Esophagus muscularis mucosa (tissue), 4 donors: ENCODE measurements at regions not wholly inside any gene's neighbourhood (a gene's known extent, or its start where the extent isn't known, plus 50 kb on each side); places are given as distances from the start of the nearest gene placed in this dataset.

Experiments
- DNase-seq: peaks from one replicate; pipeline ENCODE4 v3.0.0-alpha.2; 2017; ENCODE audit errors: extremely low spot score
- H3K27ac ChIP-seq, 4 donors: fragments of 200-600 bp; sonication (generic); replicated peaks in 1 of 4; 1 replicate in 3 of 4; 2 replicates in 1 of 4; pipeline ENCODE4 v1.5.1; 2016 to 2019; ENCODE audit warnings: mild to moderate bottlenecking in 1 of 4
- H3K27me3 ChIP-seq, 4 donors: fragments of 200-600 bp; sonication (generic); one replicate each; pipeline versions ENCODE4 v1.5.1 to v1.6.0; 2016 to 2019
- H3K36me3 ChIP-seq, 4 donors: fragments of 200-600 bp; sonication (generic); one replicate each; pipeline ENCODE4 v1.5.1; 2016 to 2019
- H3K4me1 ChIP-seq, 4 donors: fragments of 200-600 bp; sonication (generic); one replicate each; pipeline ENCODE4 v1.5.1; 2016 to 2019
- H3K4me3 ChIP-seq, 4 donors: fragments of 200-600 bp; sonication (generic); 1 replicate in 2 of 4; 2 replicates in 2 of 4; pipeline ENCODE4 v1.5.1; 2016 to 2019; ENCODE audit warnings: mild to moderate bottlenecking in 4 of 4, moderate library complexity in 1 of 4
- H3K9me3 ChIP-seq, 4 donors: fragments of 200-600 bp; sonication (generic); 1 replicate in 3 of 4; 2 replicates in 1 of 4; pipeline ENCODE4 v1.5.1; 2016 to 2019
- EP300 ChIP-seq: sonication (generic); formaldehyde crosslinking; IDR thresholded peaks from one replicate; pipeline ENCODE4 v1.6.1; 2017; ENCODE audit warnings: antibody characterized with exemption
- POLR2A ChIP-seq: fragments of 450-650 bp; IDR thresholded peaks from one replicate; pipeline ENCODE4 v1.6.1; 2017; ENCODE audit warnings: antibody characterized with exemption, moderate library complexity, mild to moderate bottlenecking, low read depth
- POLR2AphosphoS5 ChIP-seq, 2 donors: sonication (generic); formaldehyde crosslinking; IDR thresholded peaks; one replicate each; pipeline ENCODE4 v1.6.1; 2017; ENCODE audit warnings: antibody characterized with exemption in 2 of 2
- WGBS: methylation state at CpG from one replicate; pipeline ENCODE4 v1.1.5; 2018; 5-methylcytosine and 5-hydroxymethylcytosine counted together
- intact Hi-C: fragments of 100-400 bp; cut with DNase I; formaldehyde crosslinking; loops from one replicate; pipeline ENCODE4 v1.15.1; 2023
- TF ChIP-seq, protein P1 (sequence below), 3 experiments: fragments of 200-600 bp in 2 of 3; fragments of 450-650 bp in 1 of 3; sonication (generic) in 2 of 3; IDR thresholded peaks; one replicate each; pipeline ENCODE4 v1.5.1; 2017 to 2019; ENCODE audit warnings: antibody characterized with exemption in 3 of 3, mild to moderate bottlenecking in 2 of 3, moderate library complexity in 1 of 3

DNA sequence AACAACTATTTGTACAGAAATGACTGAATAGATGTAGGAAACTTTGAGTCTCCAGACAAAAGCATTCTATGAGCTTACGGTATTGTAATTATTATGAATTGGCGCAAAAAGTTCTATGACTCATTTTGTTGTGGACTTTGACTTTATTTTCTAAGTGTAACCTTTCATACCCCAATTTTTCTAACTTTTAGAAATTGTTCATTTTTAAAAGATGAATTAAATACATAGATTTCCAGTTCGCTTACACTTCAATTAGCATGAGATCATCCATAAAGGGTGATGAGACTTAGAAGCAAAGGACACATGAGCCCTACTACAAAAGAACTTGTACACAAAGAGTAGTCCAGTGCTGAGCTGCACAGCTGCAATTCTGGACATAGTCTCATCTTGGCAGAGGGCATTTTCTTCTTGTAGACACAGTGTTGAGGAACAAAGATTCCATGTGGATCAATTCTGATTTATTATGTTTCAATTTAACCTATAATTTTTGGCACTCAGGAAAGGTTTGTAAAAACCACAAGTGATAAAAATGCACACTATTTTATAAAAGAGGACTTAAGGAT, 431.1 kb downstream of the LRRIQ3 start:
- no peak overlapping the region for H3K27ac ChIP-seq
- no peak for TF ChIP-seq EP300
- no peak for TF ChIP-seq POLR2AphosphoS5 (IDR thresholded peaks at IDR 0.05)
- TF ChIP-seq, protein P1, sequence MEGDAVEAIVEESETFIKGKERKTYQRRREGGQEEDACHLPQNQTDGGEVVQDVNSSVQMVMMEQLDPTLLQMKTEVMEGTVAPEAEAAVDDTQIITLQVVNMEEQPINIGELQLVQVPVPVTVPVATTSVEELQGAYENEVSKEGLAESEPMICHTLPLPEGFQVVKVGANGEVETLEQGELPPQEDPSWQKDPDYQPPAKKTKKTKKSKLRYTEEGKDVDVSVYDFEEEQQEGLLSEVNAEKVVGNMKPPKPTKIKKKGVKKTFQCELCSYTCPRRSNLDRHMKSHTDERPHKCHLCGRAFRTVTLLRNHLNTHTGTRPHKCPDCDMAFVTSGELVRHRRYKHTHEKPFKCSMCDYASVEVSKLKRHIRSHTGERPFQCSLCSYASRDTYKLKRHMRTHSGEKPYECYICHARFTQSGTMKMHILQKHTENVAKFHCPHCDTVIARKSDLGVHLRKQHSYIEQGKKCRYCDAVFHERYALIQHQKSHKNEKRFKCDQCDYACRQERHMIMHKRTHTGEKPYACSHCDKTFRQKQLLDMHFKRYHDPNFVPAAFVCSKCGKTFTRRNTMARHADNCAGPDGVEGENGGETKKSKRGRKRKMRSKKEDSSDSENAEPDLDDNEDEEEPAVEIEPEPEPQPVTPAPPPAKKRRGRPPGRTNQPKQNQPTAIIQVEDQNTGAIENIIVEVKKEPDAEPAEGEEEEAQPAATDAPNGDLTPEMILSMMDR (IDR thresholded peaks at IDR 0.05) = no peak
- TF ChIP-seq POLR2A = no peak
- no peaks in the 10 kb centered on the region for H3K36me3 ChIP-seq
- H3K27me3 ChIP-seq = no peaks in the 10 kb centered on the region
- no peaks in the 10 kb centered on the region for H3K4me1 ChIP-seq
- WGBS = 81% methylated on average over 3 of the region's 3 CpGs
- no peak for DNase-seq
- H3K9me3 ChIP-seq = no peaks in the 10 kb centered on the region
- H3K4me3 ChIP-seq = no peak overlapping the region
- intact Hi-C loops = no loop called here

- Histone ChIP-seq H3K4me1 (no peaks in the 10 kb centered on the region), H3K27me3 (no peaks in the 10 kb centered on the region), H3K9me3 (no peaks in the 10 kb centered on the region), H3K36me3 (no peaks in the 10 kb centered on the region), H3K4me3 (no peak overlapping the region), H3K27ac (no peak overlapping the region)
- no peak for TF ChIP-seq POLR2A
- TF ChIP-seq POLR2AphosphoS5 (IDR thresholded peaks at IDR 0.05) = no peak
- no peak for TF ChIP-seq EP300
- TF ChIP-seq, protein P1 (IDR thresholded peaks at IDR 0.05) = no peak
- intact Hi-C loops = no loop called here
- WGBS = 70% methylated on average over 2 of the region's 2 CpGs
- no peak for DNase-seq
These were observed 432.3 kb downstream of the LRRIQ3 start for GRCh38 chr1:73765551-73766233.

GRCh38 chr1:73761559-73761958, 436.4 kb downstream of the LRRIQ3 start:
- intact Hi-C loops = no loop called here
- WGBS = 89% methylated on average over 2 of the region's 2 CpGs

GRCh38 chr1:73759011-73759410, 439.0 kb downstream of the LRRIQ3 start:
- WGBS = 58% methylated on average over 1 of the region's 1 CpG
- no peaks in the 10 kb centered on the region for H3K36me3 ChIP-seq
- H3K9me3 ChIP-seq = no peaks in the 10 kb centered on the region
- no peak for TF ChIP-seq POLR2A
- no peak for TF ChIP-seq EP300
- TF ChIP-seq, protein P1 (IDR thresholded peaks at IDR 0.05) = no peak
- no peak for TF ChIP-seq POLR2AphosphoS5 (IDR thresholded peaks at IDR 0.05)
- H3K27me3 ChIP-seq = no peaks in the 10 kb centered on the region
- no peak overlapping the region for H3K27ac ChIP-seq
- no peak overlapping the region for H3K4me3 ChIP-seq
- intact Hi-C loops = no loop called here
- DNase-seq = no peak
- H3K4me1 ChIP-seq = no peaks in the 10 kb centered on the region

More at GRCh38 chr1:73761559-73761958, 436.4 kb downstream of the LRRIQ3 start:
- no peaks in the 10 kb centered on the region for H3K27me3 ChIP-seq
- TF ChIP-seq, protein P1 (IDR thresholded peaks at IDR 0.05) = no peak
- TF ChIP-seq EP300 (no peak), POLR2A (no peak), POLR2AphosphoS5 (IDR thresholded peaks at IDR 0.05) (no peak)
- no peak overlapping the region for H3K27ac ChIP-seq
- H3K4me3 ChIP-seq = no peak overlapping the region
- no peaks in the 10 kb centered on the region for H3K9me3 ChIP-seq
- H3K4me1 ChIP-seq = no peaks in the 10 kb centered on the region
- DNase-seq = no peak
- no peaks in the 10 kb centered on the region for H3K36me3 ChIP-seq

DNA sequence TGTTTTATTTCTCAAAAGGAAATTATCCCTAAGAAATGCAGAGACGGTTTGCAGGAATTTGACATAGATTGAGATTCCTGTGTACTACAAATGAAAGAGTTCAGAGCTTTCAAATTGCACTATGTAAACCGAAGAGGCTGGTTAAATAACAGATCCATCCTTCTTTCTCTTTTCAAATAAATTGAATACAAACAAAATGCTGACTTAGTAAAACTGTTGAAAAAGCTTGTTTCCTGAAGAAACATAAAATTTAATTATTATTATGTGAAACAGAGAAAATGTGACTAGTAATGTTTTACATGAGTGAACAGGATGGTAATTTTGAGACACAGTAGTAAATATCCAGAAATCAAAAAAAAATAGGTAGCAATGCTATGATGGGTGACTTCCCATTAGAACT, 441.2 kb downstream of the LRRIQ3 start:
- TF ChIP-seq, protein P1 (IDR thresholded peaks at IDR 0.05) = no peak
- TF ChIP-seq POLR2A = no peak
- TF ChIP-seq EP300 = no peak
- TF ChIP-seq POLR2AphosphoS5 (IDR thresholded peaks at IDR 0.05) = no peak
- no peaks in the 10 kb centered on the region for H3K4me1 ChIP-seq
- no peak overlapping the region for H3K4me3 ChIP-seq
- intact Hi-C loops = no loop called here
- DNase-seq = no peak
- H3K27me3 ChIP-seq = no peaks in the 10 kb centered on the region
- no peaks in the 10 kb centered on the region for H3K9me3 ChIP-seq
- no peaks in the 10 kb centered on the region for H3K36me3 ChIP-seq
- H3K27ac ChIP-seq = no peak overlapping the region
- 66% methylated on average over 2 of the region's 2 CpGs for WGBS
